Ovary (tissue), 3 donors: ENCODE measurements at regions not wholly inside any gene's neighbourhood (a gene's known extent, or its start where the extent isn't known, plus 50 kb on each side); places are given as distances from the start of the nearest gene placed in this dataset.

Experiments used
- CTCF ChIP-seq, 3 donors: fragments of 450-650 bp in 2 of 3; fragments of 200-600 bp in 1 of 3; IDR thresholded peaks; one replicate each; pipeline versions ENCODE4 v1.5.1 to v1.8.0; 2016 to 2022; ENCODE audit warnings: antibody characterized with exemption in 3 of 3, mild to moderate bottlenecking in 1 of 3
- POLR2A ChIP-seq: fragments of 450-650 bp; IDR thresholded peaks from one replicate; pipeline ENCODE4 v1.6.1; 2017; ENCODE audit warnings: antibody characterized with exemption, mild to moderate bottlenecking, moderate library complexity
- donor health status: DM: no; HTN: no; CAD: no.

- TF ChIP-seq CTCF (IDR thresholded peaks at IDR 0.05) (no peak), POLR2A (no peak)
These were observed 1278.0 kb upstream of the GBE1 start for GRCh38 chr3:83039422-83039821.
